Psoas muscle (tissue), 7 donors: ENCODE measurements at regions not wholly inside any gene's neighbourhood (a gene's known extent, or its start where the extent isn't known, plus 50 kb on each side); places are given as distances from the start of the nearest gene placed in this dataset.
A peak's percentile ranks its signal among the peaks of the same experiment; 100 is the strongest.

Experiments
- ATAC-seq, 4 donors: fragments of 200-7000 bp; cut with Tn5 transposase; one replicate each; pipeline ENCODE4 v1.9.1; 2020; ENCODE audit warnings: moderate library complexity in 3 of 4, mild to moderate bottlenecking in 2 of 4
- DNase-seq, 2 donors: peaks; one replicate each; pipeline ENCODE4 v3.0.0-alpha.2; 2020
- H3K27ac ChIP-seq: fragments of 200-600 bp; one replicate; pipeline ENCODE4 v1.8.0; 2022
- H3K27me3 ChIP-seq, 3 donors: fragments of 200-600 bp in 1 of 3; one replicate each; pipeline versions ENCODE4 v1.6.1 to v1.8.0; 2013 to 2022; ENCODE audit warnings: low read length in 2 of 3, mild to moderate bottlenecking in 2 of 3, moderate library complexity in 1 of 3; ENCODE audit not compliant: insufficient read depth in 3 of 3
- H3K36me3 ChIP-seq, 2 donors: fragments of 200-600 bp in 1 of 2; one replicate each; pipeline versions ENCODE4 v1.6.1 to v1.8.0; 2013 to 2022; ENCODE audit warnings: low read depth in 1 of 2, mild to moderate bottlenecking in 1 of 2, moderate library complexity in 1 of 2; ENCODE audit not compliant: insufficient read depth in 1 of 2
- H3K4me1 ChIP-seq: fragments of 200-600 bp; one replicate; pipeline ENCODE4 v1.8.0; 2022
- H3K4me3 ChIP-seq: fragments of 200-600 bp; one replicate; pipeline ENCODE4 v1.8.0; 2022; ENCODE audit warnings: mild to moderate bottlenecking
- H3K9me3 ChIP-seq: fragments of 200-600 bp; one replicate; pipeline ENCODE4 v1.8.0; 2022
- WGBS, 3 donors: extraction: QIAGEN DNeasy Blood & Tissue Kit; methylation state at CpG; one replicate each; pipeline versions ENCODE4 v1.1.6 to v1.1.7; 2013; 5-methylcytosine and 5-hydroxymethylcytosine counted together
- intact Hi-C, 2 donors: fragments of 100-400 bp; cut with DNase I; formaldehyde crosslinking; loops; one replicate each; pipeline versions ENCODE4 v1.11.0 to v1.14.2; 2022
- TF ChIP-seq, protein P1 (sequence below): fragments of 200-600 bp; IDR thresholded peaks from one replicate; pipeline ENCODE4 v1.8.0; 2022; ENCODE audit warnings: antibody characterized with exemption
- donor health status: healthy with polysubstance abuse.
- donor health status: DM: no; HTN: no; CAD: no; lungs with moderate emphysema.
- donor health status: Bipolar disorder and iron deficiency.
- donor health status: healthy.
- donor health status: DM: yes; HTN: yes; CAD: no.
- donor health status: DM: no; HTN: no; CAD: no.
- donor health status: DM: yes; HTN: yes; CAD: no.

GRCh38 chr22:26753125-26753862 lies 95.9 kb downstream of the MIAT start:
- intact Hi-C loops, result loop anchor here in 1 of 2 donors (10.0 kb wide), 1 partner anchor 1252 kb away; no protein-coding TSS in a partner anchor
- Histone ChIP-seq H3K36me3 (no peaks in the 10 kb centered on the region), H3K27me3 (no peaks in the 10 kb centered on the region), H3K27ac (no peak overlapping the region), H3K4me3 (no peak overlapping the region), H3K4me1 (no peaks in the 10 kb centered on the region), H3K9me3 (no peaks in the 10 kb centered on the region)
- ATAC-seq (no peak), DNase-seq (no peak)
- WGBS, 3 donors, result 87 to 93% (median 88%) methylated on average over 10 of the region's 10 CpGs
- TF ChIP-seq, protein P1, sequence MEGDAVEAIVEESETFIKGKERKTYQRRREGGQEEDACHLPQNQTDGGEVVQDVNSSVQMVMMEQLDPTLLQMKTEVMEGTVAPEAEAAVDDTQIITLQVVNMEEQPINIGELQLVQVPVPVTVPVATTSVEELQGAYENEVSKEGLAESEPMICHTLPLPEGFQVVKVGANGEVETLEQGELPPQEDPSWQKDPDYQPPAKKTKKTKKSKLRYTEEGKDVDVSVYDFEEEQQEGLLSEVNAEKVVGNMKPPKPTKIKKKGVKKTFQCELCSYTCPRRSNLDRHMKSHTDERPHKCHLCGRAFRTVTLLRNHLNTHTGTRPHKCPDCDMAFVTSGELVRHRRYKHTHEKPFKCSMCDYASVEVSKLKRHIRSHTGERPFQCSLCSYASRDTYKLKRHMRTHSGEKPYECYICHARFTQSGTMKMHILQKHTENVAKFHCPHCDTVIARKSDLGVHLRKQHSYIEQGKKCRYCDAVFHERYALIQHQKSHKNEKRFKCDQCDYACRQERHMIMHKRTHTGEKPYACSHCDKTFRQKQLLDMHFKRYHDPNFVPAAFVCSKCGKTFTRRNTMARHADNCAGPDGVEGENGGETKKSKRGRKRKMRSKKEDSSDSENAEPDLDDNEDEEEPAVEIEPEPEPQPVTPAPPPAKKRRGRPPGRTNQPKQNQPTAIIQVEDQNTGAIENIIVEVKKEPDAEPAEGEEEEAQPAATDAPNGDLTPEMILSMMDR, result no peak

- H3K4me3 ChIP-seq, result peak overlapping the region; percentile 54
- H3K27me3 ChIP-seq, result no peaks in the 10 kb centered on the region
- peak; percentile 77 to 92 (median 87) for ATAC-seq
- no peaks in the 10 kb centered on the region for H3K4me1 ChIP-seq
- no peak overlapping the region for H3K27ac ChIP-seq
- intact Hi-C loops, result loop anchor here (5.0 to 10.0 kb wide), 3 partner anchors 1046 to 1248 kb away; partner anchors contain the start of gene MN1 (in 1 of the 2)
- H3K36me3 ChIP-seq, result no peaks in the 10 kb centered on the region
- TF ChIP-seq, protein P1, result peak; percentile 99
- peak; percentile 66 to 68 for DNase-seq
- 12 to 19% (median 14%) methylated on average over 39 to 47 of the region's 47 CpGs for WGBS, 3 donors
- H3K9me3 ChIP-seq, result no peaks in the 10 kb centered on the region
Measured at GRCh38 chr22:26756675-26757293, 99.4 kb downstream of the MIAT start.

- Histone ChIP-seq H3K9me3 (no peaks in the 10 kb centered on the region), H3K27me3 (no peaks in the 10 kb centered on the region), H3K36me3 (no peaks in the 10 kb centered on the region), H3K4me1 (no peaks in the 10 kb centered on the region), H3K27ac (no peak overlapping the region), H3K4me3 (no peak overlapping the region)
- no peak for ATAC-seq
- 97 to 98% (median 97%) methylated on average over 4 of the region's 4 CpGs for WGBS, 3 donors
- TF ChIP-seq, protein P1, result no peak
- no peak for DNase-seq
- intact Hi-C loops, result loop anchor here (5.0 to 10.0 kb wide), 3 partner anchors 1045 to 1247 kb away; partner anchors contain the start of gene MN1 (in 1 of the 2)
Measured at GRCh38 chr22:26757496-26757895, 100.1 kb downstream of the MIAT start.

DNA sequence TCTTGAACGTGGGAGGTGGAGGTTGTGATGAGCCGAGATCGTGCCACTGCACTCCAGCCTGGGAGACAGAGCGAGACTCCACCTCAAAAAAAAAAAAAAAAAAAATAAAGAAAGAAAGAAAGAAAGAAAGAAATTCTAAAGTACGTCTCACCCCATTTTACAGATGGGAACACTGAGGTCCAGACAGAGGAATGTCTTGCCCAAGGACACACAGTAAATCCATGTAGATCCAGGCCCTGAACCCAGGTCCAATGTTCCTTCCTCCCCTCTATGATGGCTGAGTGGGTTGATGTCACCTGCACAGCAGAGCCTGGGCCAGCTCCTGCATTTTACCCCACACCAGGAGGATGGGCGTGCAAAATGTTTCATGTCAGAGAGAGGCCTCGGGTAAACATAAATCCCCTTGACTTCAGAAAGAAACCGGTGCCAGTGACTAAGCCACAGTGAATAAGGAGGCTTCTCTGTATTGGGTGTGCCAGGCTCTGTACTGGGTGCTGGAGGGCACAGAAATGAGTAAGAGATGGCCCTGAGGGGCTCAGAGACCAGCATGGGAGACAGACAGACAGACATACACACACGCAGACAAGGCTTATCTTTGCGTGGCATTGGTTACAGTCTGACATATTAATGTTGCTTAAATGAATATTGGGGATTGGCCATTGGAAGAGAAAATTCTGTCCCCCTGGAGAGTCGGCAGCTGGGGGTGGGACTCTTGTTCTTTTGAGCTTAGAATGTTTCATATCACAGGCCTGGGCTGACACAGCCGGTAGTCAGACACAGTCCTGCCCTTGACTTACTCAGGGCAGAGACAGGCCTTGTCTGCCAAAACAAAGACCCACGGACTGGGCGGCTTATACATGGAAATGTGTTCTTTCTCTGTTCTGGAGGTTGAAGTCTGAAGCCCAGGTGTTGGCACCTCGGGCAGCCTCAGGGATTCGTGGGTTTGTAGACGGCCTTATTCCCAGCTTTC lies 105.4 kb downstream of the MIAT start:
- H3K27ac ChIP-seq, result no peak overlapping the region
- no peaks in the 10 kb centered on the region for H3K27me3 ChIP-seq
- 93 to 97% (median 95%) methylated on average over 17 of the region's 17 CpGs for WGBS, 3 donors
- DNase-seq (no peak), ATAC-seq (no peak)
- H3K36me3 ChIP-seq, result no peaks in the 10 kb centered on the region
- no peaks in the 10 kb centered on the region for H3K4me1 ChIP-seq
- TF ChIP-seq, protein P1, result no peak
- no peaks in the 10 kb centered on the region for H3K9me3 ChIP-seq
- H3K4me3 ChIP-seq, result no peak overlapping the region
- intact Hi-C loops, result no loop called here
